Osteocyte (in vitro differentiated cells): ENCODE measurements at regions not wholly inside any gene's neighbourhood (a gene's known extent, or its start where the extent isn't known, plus 50 kb on each side); places are given as distances from the start of the nearest gene placed in this dataset.

Source experiments
- DNase-seq: peaks from one replicate; pipeline ENCODE4 v3.0.0; 2021; ENCODE audit warnings: mixed read lengths; ENCODE audit not compliant: unreplicated experiment; ENCODE audit errors: extremely low spot score
- H3K27ac Mint-ChIP-seq: one replicate; pipeline ENCODE4 v1.8.0; 2021; ENCODE audit warnings: mild to moderate bottlenecking, mixed read lengths; ENCODE audit not compliant: unreplicated experiment
- H3K27me3 Mint-ChIP-seq: one replicate; pipeline ENCODE4 v1.8.0; 2021; ENCODE audit warnings: mixed read lengths; ENCODE audit not compliant: unreplicated experiment
- H3K36me3 Mint-ChIP-seq: one replicate; pipeline ENCODE4 v1.8.0; 2021; ENCODE audit warnings: mixed read lengths; ENCODE audit not compliant: unreplicated experiment
- H3K4me1 Mint-ChIP-seq: one replicate; pipeline ENCODE4 v1.8.0; 2021; ENCODE audit warnings: mixed read lengths; ENCODE audit not compliant: unreplicated experiment
- H3K4me3 Mint-ChIP-seq: one replicate; pipeline ENCODE4 v1.8.0; 2021; ENCODE audit warnings: mild to moderate bottlenecking, moderate library complexity, mixed read lengths; ENCODE audit not compliant: unreplicated experiment
- H3K9me3 Mint-ChIP-seq: one replicate; pipeline ENCODE4 v1.8.0; 2021; ENCODE audit warnings: mixed read lengths; ENCODE audit not compliant: unreplicated experiment
- TF ChIP-seq, protein P1 (sequence below): fragments of 200-600 bp; sonication (generic); IDR thresholded peaks from 2 replicates; pipeline ENCODE4 v1.5.0; 2021; ENCODE audit warnings: antibody characterized with exemption, mild to moderate bottlenecking, moderate library complexity

DNA sequence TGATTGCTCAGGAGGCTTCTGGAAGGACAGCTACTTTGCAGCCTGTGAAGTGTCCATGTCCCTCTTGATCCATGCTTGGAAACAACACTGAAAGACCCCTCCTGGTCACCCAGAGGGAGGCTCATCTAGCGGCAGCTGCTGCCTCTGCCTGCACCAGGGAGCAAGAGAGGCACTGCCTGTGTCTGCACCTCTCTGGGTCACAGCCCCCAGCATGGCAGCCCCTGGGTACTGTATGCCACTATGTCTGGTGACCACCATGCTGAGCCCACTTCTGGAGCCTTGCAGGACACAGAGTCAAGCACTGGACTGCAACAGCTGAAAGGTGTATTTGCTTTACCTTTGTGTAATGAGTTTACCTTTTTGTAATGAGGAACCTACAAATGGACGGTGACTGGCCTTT, 186.3 kb upstream of the MYT1L start:
- Mint-ChIP-seq H3K4me3 (no peak overlapping the region), H3K9me3 (peaks cover 9% of the 10 kb centered on the region)

DNA sequence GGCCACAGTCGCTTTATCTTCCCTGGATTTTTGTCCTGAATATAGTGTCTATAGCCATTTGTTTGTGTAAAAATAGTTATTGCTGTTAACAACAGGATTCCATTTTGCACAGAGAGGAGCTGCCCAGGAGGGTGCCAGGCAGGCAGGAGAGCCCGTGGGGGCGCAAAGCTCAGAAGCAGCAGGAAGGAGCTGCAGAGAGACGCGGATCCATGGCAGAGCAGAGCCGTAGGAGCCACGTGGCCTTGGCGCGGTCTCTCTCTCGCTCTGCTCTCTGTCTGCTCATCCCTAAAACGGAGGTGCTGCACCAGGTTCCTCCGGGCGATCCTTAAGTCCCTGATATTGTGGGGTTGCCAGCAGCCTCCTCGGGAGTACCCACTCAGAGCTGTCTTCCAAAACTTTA, 185.3 kb upstream of the MYT1L start:
- Mint-ChIP-seq H3K27ac (no peak overlapping the region), H3K4me1 (no peaks in the 10 kb centered on the region), H3K4me3 (no peak overlapping the region), H3K9me3 (peaks cover 6% of the 10 kb centered on the region), H3K36me3 (no peaks in the 10 kb centered on the region), H3K27me3 (no peaks in the 10 kb centered on the region)
- no peak for DNase-seq
- TF ChIP-seq, protein P1, sequence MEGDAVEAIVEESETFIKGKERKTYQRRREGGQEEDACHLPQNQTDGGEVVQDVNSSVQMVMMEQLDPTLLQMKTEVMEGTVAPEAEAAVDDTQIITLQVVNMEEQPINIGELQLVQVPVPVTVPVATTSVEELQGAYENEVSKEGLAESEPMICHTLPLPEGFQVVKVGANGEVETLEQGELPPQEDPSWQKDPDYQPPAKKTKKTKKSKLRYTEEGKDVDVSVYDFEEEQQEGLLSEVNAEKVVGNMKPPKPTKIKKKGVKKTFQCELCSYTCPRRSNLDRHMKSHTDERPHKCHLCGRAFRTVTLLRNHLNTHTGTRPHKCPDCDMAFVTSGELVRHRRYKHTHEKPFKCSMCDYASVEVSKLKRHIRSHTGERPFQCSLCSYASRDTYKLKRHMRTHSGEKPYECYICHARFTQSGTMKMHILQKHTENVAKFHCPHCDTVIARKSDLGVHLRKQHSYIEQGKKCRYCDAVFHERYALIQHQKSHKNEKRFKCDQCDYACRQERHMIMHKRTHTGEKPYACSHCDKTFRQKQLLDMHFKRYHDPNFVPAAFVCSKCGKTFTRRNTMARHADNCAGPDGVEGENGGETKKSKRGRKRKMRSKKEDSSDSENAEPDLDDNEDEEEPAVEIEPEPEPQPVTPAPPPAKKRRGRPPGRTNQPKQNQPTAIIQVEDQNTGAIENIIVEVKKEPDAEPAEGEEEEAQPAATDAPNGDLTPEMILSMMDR: no peak

More for the DNA sequence above, 186.3 kb upstream of the MYT1L start:
- TF ChIP-seq, protein P1: no peak
- no peak for DNase-seq
- Mint-ChIP-seq H3K27ac (no peak overlapping the region), H3K27me3 (no peaks in the 10 kb centered on the region), H3K36me3 (no peaks in the 10 kb centered on the region), H3K4me1 (no peaks in the 10 kb centered on the region)

DNA sequence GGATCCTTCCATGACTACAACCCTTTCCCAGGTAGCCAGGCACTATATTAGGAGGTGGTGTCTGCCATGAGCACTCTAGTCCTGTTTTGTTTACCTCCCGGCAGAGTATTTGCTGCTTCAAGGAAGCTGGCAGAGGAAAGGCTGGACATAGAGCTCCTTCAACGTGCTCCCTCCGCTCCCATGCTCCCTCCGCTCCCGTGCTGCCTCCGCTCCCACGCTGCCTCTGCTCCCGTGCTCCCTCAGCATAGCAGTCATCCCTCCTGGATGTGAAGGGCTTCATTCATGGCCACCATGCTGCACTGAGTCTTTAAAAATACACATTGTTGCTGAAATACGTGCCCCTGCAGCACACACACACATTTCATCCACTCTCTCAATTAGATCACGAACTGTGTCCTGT, 181.9 kb upstream of the MYT1L start:
- H3K27ac Mint-ChIP-seq: no peak overlapping the region
- TF ChIP-seq, protein P1: no peak

DNA sequence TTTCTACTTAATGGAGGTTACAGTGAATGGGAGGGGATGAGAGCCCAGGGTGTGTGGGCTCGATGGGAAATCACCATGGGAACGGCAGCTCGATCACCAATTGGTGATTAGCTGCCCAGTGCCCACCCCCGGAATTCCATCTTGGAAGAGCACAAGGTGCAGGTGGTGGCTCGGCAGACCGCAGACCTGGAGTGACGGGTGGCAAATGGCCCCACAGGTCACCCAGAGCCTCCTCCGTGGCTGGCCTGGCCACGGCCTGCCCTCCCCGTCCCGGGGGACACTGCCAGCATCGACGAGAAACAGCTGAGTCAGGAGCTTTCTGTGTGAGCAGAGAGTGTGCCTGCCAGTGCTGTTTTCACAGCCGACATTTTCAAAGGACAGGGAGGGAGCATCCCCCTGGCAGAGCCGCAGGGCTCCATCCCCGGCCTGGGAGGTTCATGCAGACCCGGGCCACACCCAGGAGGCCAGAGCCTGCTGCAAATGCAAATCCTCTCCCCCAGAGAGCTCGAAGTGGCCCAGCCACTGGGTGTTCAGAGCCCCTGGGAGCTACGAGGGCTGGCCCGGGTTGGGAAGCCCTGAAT, 176.4 kb upstream of the MYT1L start:
- Mint-ChIP-seq H3K4me3 (no peak overlapping the region), H3K4me1 (no peaks in the 10 kb centered on the region), H3K9me3 (peaks cover 18% of the 10 kb centered on the region), H3K36me3 (no peaks in the 10 kb centered on the region), H3K27me3 (no peaks in the 10 kb centered on the region), H3K27ac (no peak overlapping the region)
- TF ChIP-seq, protein P1: no peak
- peak; percentile 82 for DNase-seq

More for the DNA sequence above, 181.9 kb upstream of the MYT1L start:
- peak; percentile 56 for DNase-seq
- Mint-ChIP-seq H3K9me3 (peaks cover 4% of the 10 kb centered on the region), H3K4me3 (no peak overlapping the region), H3K4me1 (no peaks in the 10 kb centered on the region), H3K27me3 (no peaks in the 10 kb centered on the region), H3K36me3 (no peaks in the 10 kb centered on the region)

DNA sequence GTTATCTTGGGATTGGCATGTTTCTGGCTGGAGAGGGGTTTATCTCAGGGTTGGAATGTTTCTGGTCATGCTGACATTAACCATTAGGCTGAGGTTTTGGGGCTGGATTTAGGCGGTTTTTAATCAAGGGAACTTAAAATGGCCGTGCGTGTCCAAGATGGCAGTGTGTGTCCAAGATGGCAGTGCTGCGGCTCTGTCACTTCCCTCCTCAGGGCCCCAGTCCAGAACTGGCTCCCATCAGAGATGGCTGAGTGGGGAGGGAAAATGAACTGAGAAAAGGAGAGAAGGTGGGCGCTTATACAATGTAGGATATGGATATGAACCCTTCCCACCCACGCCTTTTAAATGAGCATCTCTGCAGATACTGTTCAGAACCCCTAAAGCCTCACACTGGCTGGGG, 175.5 kb upstream of the MYT1L start:
- Mint-ChIP-seq H3K27me3 (no peaks in the 10 kb centered on the region), H3K27ac (no peak overlapping the region), H3K4me1 (no peaks in the 10 kb centered on the region), H3K36me3 (no peaks in the 10 kb centered on the region), H3K4me3 (no peak overlapping the region), H3K9me3 (peaks cover 26% of the 10 kb centered on the region)
- TF ChIP-seq, protein P1: no peak
- peak; percentile 65 for DNase-seq
